Activated T-cell treated with anti-CD3 and anti-CD28 coated beads for 48 hours (primary cell): ENCODE measurements at regions not wholly inside any gene's neighbourhood (a gene's known extent, or its start where the extent isn't known, plus 50 kb on each side); places are given as distances from the start of the nearest gene placed in this dataset.
"Not testable (repeated sequence)": the region's sequence is repeated elsewhere in the genome, so short reads cannot be mapped to it uniquely, and the experiment has no call there.

Source experiments
- DNase-seq: peaks from one replicate; pipeline ENCODE4 v3.0.0-alpha.2; 2020; ENCODE audit warnings: low read depth

- not testable (repeated sequence) for DNase-seq
Observed at GRCh38 chr2:87485455-87485854, 262.4 kb upstream of the PLGLB2 start.

- not testable (repeated sequence) for DNase-seq
Observed at GRCh38 chr2:87485884-87486283, 262.0 kb upstream of the PLGLB2 start.

- DNase-seq: not testable (repeated sequence)
Observed at GRCh38 chr2:87486413-87486812, 261.5 kb upstream of the PLGLB2 start.

- DNase-seq: not testable (repeated sequence)
Observed at GRCh38 chr2:87488021-87488420, 259.9 kb upstream of the PLGLB2 start.

GRCh38 chr2:87488991-87489390 lies 258.9 kb upstream of the PLGLB2 start:
- not testable (repeated sequence) for DNase-seq

GRCh38 chr2:87494846-87495245 lies 253.0 kb upstream of the PLGLB2 start:
- DNase-seq: not testable (repeated sequence)

- not testable (repeated sequence) for DNase-seq
Observed at GRCh38 chr2:87495455-87495854, 252.4 kb upstream of the PLGLB2 start.

- not testable (repeated sequence) for DNase-seq
Observed at GRCh38 chr2:87496036-87497006, 251.6 kb upstream of the PLGLB2 start.

- DNase-seq: not testable (repeated sequence)
Observed at GRCh38 chr2:87497135-87497534, 250.8 kb upstream of the PLGLB2 start.

GRCh38 chr2:87497700-87498099 lies 250.2 kb upstream of the PLGLB2 start:
- not testable (repeated sequence) for DNase-seq

GRCh38 chr2:87498169-87498853 lies 249.6 kb upstream of the PLGLB2 start:
- peak; percentile 52 for DNase-seq

- not testable (repeated sequence) for DNase-seq
Observed at GRCh38 chr2:87498854-87499238, 249.0 kb upstream of the PLGLB2 start.

GRCh38 chr2:87499860-87500259 lies 248.0 kb upstream of the PLGLB2 start:
- not testable (repeated sequence) for DNase-seq

GRCh38 chr2:87500421-87500820 lies 247.5 kb upstream of the PLGLB2 start:
- not testable (repeated sequence) for DNase-seq

- not testable (repeated sequence) for DNase-seq
Observed at GRCh38 chr2:87500951-87501350, 246.9 kb upstream of the PLGLB2 start.

GRCh38 chr2:87502948-87503347 lies 244.9 kb upstream of the PLGLB2 start:
- not testable (repeated sequence) for DNase-seq

- DNase-seq: not testable (repeated sequence)
Observed at GRCh38 chr2:87505239-87505638, 242.6 kb upstream of the PLGLB2 start.

GRCh38 chr2:87505909-87506308 lies 242.0 kb upstream of the PLGLB2 start:
- not testable (repeated sequence) for DNase-seq

GRCh38 chr2:87507378-87508348 lies 240.2 kb upstream of the PLGLB2 start:
- DNase-seq: not testable (repeated sequence)

GRCh38 chr2:87511195-87511778 lies 236.6 kb upstream of the PLGLB2 start:
- not testable (repeated sequence) for DNase-seq

- DNase-seq: not testable (repeated sequence)
Observed at GRCh38 chr2:87512864-87513530, 234.9 kb upstream of the PLGLB2 start.
